ENCODE measurements at regions not wholly inside any gene's neighbourhood (a gene's known extent, or its start where the extent isn't known, plus 50 kb on each side); places are given as distances from the start of the nearest gene placed in this dataset.

GRCh38 chrX:63430026-63430425 is 78.9 kb upstream of the SPIN4 start:
- TF ChIP-seq CTCF (IDR thresholded peaks at IDR 0.05; ENCODE audit: borderline replicate concordance, extremely low read depth, low read length, poor library complexity, severe bottlenecking), result no peak
- no peak for TF ChIP-seq EZH2 (IDR thresholded peaks at IDR 0.05; ENCODE audit: borderline replicate concordance, low read depth, low read length, severe bottlenecking)

Data from DND-41 (cell line).